ENCODE measurements at regions not wholly inside any gene's neighbourhood (a gene's known extent, or its start where the extent isn't known, plus 50 kb on each side); places are given as distances from the start of the nearest gene placed in this dataset.

DNA sequence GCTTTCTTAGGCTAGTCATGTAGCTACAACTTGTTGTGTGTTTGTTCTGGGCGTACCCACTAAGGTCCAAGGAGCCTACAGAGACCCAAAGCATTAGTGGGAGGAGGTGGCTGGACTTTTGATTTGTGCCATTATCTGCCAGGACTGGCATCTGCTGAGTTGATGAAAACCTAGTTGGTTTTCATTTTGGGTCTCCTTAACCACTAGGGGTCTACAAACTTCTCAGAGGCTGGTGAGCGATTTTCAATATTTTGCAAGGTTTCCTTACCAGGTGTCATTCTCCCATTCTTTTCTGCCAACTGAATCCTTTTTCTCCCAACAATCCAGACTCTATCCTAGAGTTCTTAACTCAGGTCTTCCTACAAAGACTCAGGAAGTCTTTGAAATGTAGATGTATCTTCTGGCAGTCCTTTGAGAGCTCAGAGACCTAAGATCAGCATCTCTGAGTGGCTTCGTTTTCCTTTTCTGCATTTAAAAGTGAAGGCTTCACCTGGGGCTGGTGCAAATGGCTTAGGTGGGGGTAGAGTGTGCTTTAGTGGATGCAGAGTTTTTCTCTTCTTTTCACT, 150.0 kb upstream of the RMST start:
- Histone ChIP-seq H3K4me1 (ENCODE audit: low read length) (no peaks in the 10 kb centered on the region), H3K9me2 (replicated peaks; ENCODE audit: insufficient read depth, low read length) (no peaks in the 10 kb centered on the region), H3K79me2 (ENCODE audit: low read length) (no peaks in the 10 kb centered on the region), H3K27ac (ENCODE audit: low read length) (no peak overlapping the region), H3K36me3 (replicated peaks; ENCODE audit: insufficient read depth, low read length) (no peaks in the 10 kb centered on the region), H3K4me2 (ENCODE audit: low read depth, low read length) (no peak overlapping the region), H3K27me3 (replicated peaks; ENCODE audit: insufficient read depth, low read length) (no peaks in the 10 kb centered on the region), H3K9me3 (replicated peaks; ENCODE audit: insufficient read depth, low read length) (no peaks in the 10 kb centered on the region), H3K4me3 (ENCODE audit: low read length) (no peak overlapping the region), H4K20me1 (ENCODE audit: insufficient read depth, low read length) (no peaks in the 10 kb centered on the region), H3F3A (ENCODE audit: insufficient read depth, low read length) (no peaks in the 10 kb centered on the region), H2AFZ (ENCODE audit: low read length) (no peak overlapping the region), H3K9ac (ENCODE audit: low read length) (no peak overlapping the region)
- no peak for DNase-seq
- no peak for TF ChIP-seq EZH2 (optimal IDR thresholded peaks at IDR 0.05; ENCODE audit: low read depth, low read length)
- TF ChIP-seq EZH2phosphoT487 (IDR thresholded peaks at IDR 0.05; ENCODE audit: low read length), result no peak
- TF ChIP-seq, protein P1, sequence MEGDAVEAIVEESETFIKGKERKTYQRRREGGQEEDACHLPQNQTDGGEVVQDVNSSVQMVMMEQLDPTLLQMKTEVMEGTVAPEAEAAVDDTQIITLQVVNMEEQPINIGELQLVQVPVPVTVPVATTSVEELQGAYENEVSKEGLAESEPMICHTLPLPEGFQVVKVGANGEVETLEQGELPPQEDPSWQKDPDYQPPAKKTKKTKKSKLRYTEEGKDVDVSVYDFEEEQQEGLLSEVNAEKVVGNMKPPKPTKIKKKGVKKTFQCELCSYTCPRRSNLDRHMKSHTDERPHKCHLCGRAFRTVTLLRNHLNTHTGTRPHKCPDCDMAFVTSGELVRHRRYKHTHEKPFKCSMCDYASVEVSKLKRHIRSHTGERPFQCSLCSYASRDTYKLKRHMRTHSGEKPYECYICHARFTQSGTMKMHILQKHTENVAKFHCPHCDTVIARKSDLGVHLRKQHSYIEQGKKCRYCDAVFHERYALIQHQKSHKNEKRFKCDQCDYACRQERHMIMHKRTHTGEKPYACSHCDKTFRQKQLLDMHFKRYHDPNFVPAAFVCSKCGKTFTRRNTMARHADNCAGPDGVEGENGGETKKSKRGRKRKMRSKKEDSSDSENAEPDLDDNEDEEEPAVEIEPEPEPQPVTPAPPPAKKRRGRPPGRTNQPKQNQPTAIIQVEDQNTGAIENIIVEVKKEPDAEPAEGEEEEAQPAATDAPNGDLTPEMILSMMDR (IDR thresholded peaks at IDR 0.05; ENCODE audit: low read length), result no peak

- TF ChIP-seq EZH2 (optimal IDR thresholded peaks at IDR 0.05; ENCODE audit: low read depth, low read length) (no peak), EZH2phosphoT487 (IDR thresholded peaks at IDR 0.05; ENCODE audit: low read length) (no peak)
- TF ChIP-seq, protein P1 (IDR thresholded peaks at IDR 0.05; ENCODE audit: low read length), result no peak
- no peak overlapping the region for H3K4me2 ChIP-seq (ENCODE audit: low read depth, low read length)
- H3K79me2 ChIP-seq (ENCODE audit: low read length), result no peaks in the 10 kb centered on the region
- H3K9me2 ChIP-seq (replicated peaks; ENCODE audit: insufficient read depth, low read length), result no peaks in the 10 kb centered on the region
- H3K36me3 ChIP-seq (replicated peaks; ENCODE audit: insufficient read depth, low read length), result no peaks in the 10 kb centered on the region
- no peaks in the 10 kb centered on the region for H3K9me3 ChIP-seq (replicated peaks; ENCODE audit: insufficient read depth, low read length)
- no peak overlapping the region for H3K27ac ChIP-seq (ENCODE audit: low read length)
- H3F3A ChIP-seq (ENCODE audit: insufficient read depth, low read length), result no peaks in the 10 kb centered on the region
- no peak overlapping the region for H2AFZ ChIP-seq (ENCODE audit: low read length)
- H3K9ac ChIP-seq (ENCODE audit: low read length), result no peak overlapping the region
- H3K4me1 ChIP-seq (ENCODE audit: low read length), result no peaks in the 10 kb centered on the region
- no peaks in the 10 kb centered on the region for H3K27me3 ChIP-seq (replicated peaks; ENCODE audit: insufficient read depth, low read length)
- no peak for DNase-seq
- no peaks in the 10 kb centered on the region for H4K20me1 ChIP-seq (ENCODE audit: insufficient read depth, low read length)
- H3K4me3 ChIP-seq (ENCODE audit: low read length), result no peak overlapping the region
Measured at GRCh38 chr12:97313471-97314190, 149.0 kb upstream of the RMST start.

GRCh38 chr12:97316321-97316720, 146.3 kb upstream of the RMST start:
- Histone ChIP-seq H2AFZ (ENCODE audit: low read length) (no peak overlapping the region), H3K9me3 (replicated peaks; ENCODE audit: insufficient read depth, low read length) (no peaks in the 10 kb centered on the region), H3F3A (ENCODE audit: insufficient read depth, low read length) (no peaks in the 10 kb centered on the region), H3K4me1 (ENCODE audit: low read length) (no peaks in the 10 kb centered on the region), H3K27ac (ENCODE audit: low read length) (no peak overlapping the region), H3K36me3 (replicated peaks; ENCODE audit: insufficient read depth, low read length) (no peaks in the 10 kb centered on the region), H3K4me2 (ENCODE audit: low read depth, low read length) (no peak overlapping the region), H4K20me1 (ENCODE audit: insufficient read depth, low read length) (no peaks in the 10 kb centered on the region), H3K9me2 (replicated peaks; ENCODE audit: insufficient read depth, low read length) (no peaks in the 10 kb centered on the region), H3K79me2 (ENCODE audit: low read length) (no peaks in the 10 kb centered on the region), H3K4me3 (ENCODE audit: low read length) (no peak overlapping the region), H3K9ac (ENCODE audit: low read length) (no peak overlapping the region), H3K27me3 (replicated peaks; ENCODE audit: insufficient read depth, low read length) (no peaks in the 10 kb centered on the region)
- no peak for TF ChIP-seq EZH2phosphoT487 (IDR thresholded peaks at IDR 0.05; ENCODE audit: low read length)
- TF ChIP-seq EZH2 (optimal IDR thresholded peaks at IDR 0.05; ENCODE audit: low read depth, low read length), result no peak
- TF ChIP-seq, protein P1 (IDR thresholded peaks at IDR 0.05; ENCODE audit: low read length), result no peak
- no peak for DNase-seq

Measured in MM.1S (cell line).